GM21515 (cell line): ENCODE measurements at regions not wholly inside any gene's neighbourhood (a gene's known extent, or its start where the extent isn't known, plus 50 kb on each side); places are given as distances from the start of the nearest gene placed in this dataset.
A peak's percentile ranks its signal among the peaks of the same experiment; 100 is the strongest.

Experiments used
- ATAC-seq: cut with Tn5 transposase; IDR thresholded peaks from one replicate; pipeline ENCODE4 v1.9.1; 2021; ENCODE audit not compliant: unreplicated experiment

DNA sequence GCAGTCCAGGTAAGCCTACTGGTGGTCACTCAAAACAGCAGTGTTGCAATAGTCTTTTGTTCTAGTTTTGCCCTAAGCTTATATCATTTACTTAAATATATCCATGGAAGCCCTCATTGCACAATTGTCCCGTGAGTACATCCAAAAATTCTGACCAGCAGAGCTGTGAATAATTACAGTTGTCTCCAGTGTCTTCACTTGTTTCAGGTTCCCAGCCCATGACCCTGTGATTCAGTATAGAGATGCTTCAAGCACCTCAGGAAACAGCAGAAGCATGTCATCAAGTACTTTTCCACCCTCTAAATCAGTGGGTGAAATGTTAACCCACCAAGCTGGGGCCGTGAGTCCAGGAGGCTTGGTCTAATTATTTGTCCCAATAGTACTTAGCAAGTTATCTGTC lies 214.9 kb upstream of the RPS6KA3 start:
- ATAC-seq = no peak

DNA sequence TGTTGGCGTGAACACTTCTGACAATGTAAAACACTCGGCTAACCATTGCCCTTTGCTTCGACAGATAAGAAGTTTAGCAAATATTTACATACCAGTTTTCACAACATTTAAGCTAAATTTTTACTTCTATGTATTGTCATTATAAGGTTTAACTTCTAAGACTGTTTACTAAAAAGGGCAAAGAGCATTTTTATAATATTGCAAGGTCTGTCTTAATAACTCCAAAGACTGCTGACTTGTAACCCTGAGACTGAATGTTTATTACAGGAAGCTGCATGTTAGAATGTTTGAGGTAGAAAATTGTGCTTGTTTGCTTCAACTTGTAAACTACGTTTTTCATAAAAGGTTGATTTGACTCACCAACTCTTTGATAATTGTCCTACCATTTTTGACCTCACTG lies 213.2 kb upstream of the RPS6KA3 start:
- no peak for ATAC-seq

DNA sequence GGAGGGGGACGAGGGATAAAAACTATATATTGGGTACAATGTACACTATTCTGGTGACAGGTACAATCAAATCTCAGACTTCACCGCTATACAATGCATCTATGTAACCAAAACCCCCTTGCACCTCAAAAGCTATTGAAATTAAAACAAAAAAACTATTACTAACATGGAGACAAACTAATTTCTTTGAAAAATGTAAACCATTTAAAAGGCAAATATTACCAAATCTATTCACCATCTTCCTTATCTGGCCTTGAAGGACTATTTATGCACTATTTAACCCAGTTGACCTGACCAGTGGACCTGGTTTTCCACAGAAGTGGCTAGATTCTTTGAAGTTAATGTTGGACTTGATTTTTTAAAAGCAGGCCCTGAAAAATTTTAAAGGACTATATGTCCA lies 212.3 kb upstream of the RPS6KA3 start:
- ATAC-seq = no peak

DNA sequence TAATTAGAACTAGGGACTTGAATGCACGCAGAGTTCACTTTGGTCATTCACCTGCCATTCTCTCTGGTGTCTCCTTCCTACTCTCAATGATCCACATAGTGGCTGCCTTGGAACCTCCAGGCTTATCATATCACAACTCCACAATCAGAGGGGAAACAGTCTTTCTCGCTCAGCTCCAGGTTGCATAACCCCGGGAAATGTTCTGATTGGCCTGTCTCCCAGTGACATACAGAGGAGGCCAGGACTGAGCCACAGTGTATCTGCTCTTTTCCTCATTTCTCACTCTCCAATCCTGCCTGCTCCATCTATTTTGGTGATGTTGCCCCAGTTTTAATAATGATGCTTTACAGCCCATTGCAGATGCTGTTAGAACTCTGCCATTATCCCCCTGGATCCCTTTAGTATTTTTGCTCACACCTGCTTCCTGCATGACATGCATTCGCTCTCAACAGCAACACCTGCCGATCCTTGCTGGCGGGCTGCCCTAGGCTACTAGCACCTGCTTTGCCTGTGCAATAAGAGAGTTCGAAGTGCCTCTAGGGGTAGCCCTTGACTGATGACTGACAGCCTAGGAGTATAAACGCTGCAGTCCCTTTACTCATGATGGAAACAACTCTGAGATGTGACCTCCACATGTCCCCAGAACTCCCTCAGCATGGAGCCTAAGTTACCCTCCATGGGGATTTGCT lies 211.3 kb upstream of the RPS6KA3 start:
- no peak for ATAC-seq

DNA sequence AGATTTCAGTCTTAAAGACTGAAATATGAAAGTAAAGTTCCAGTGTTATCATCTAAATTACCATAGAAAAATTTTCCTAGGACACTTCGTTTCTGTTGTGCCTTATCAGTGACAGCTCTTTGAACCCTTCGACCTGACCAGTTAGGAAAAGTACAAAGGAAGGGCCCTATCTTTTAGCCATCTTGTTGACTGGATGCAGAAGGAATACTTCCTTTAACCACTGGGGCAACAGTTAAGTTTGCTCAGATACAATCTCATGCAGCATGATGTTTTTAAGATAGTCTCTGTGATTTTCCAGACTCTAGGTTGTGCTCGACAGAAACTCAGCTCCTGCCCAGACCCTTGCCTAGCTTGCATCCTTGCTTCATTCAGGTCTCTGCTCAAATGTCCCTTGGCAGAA lies 210.5 kb upstream of the RPS6KA3 start:
- no peak for ATAC-seq

DNA sequence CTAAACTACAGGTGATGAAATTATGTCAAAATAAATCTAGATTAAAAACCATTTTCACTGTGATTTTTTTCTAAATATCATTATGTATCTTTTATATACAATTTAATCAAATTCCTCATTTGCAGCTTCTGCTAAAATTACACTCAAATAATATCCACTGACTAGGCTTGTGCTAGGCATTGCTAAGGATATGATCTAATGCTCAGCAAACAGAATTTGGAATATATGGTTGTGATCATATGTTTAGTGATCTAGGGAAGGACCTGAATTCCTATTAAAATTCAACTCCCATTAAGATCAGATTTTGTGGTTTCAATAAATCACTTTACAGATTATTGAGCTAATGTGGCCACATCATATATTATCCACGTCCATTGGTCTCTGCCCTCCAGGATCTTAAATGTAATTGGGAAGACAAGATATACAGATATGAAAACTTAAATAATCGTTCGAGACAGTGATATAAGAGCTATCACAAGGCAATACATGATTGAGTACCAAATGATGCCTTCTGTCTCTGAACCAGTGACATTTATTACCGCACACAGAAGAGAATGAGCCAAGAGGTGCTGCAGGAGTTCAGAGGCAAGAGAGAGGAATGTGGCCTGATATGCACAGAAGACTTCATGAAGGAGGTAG lies 206.0 kb upstream of the RPS6KA3 start:
- no peak for ATAC-seq

DNA sequence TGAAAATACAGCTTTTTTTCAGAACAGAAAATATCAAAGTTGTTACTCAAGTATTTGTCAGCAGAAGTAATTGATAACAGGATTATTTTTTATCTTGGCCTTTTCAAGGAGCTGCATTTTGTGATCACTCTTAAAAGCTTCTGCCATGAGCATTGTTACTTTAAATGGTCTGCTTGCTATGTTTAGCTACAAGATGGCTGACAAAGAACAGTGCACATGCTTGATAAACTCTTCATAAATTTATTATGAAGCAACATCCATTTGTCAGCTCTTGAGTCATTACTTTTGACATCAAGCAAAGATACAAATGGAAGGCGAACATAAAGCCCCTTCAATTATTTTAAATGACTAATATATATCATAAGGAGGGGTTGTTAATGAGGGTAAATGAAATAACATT lies 205.4 kb upstream of the RPS6KA3 start:
- ATAC-seq = no peak

DNA sequence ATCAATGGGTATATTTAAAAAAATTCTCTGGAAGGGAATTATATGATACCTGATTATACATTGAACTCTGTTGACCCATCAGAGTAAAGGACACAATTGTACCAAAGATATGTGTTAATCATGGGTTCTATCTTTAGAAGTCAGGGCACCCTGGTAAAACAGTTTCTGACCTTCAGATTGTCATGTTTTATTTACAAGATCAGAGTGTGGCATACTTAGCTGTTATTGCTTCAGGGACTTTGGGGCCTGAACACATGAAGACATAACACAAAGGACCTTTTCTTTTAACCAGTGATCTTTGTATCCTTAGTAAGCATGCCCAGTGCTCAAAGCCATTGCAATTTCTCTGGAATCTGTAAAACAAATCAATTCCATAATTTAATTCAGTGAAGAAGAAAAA lies 204.8 kb upstream of the RPS6KA3 start:
- no peak for ATAC-seq

DNA sequence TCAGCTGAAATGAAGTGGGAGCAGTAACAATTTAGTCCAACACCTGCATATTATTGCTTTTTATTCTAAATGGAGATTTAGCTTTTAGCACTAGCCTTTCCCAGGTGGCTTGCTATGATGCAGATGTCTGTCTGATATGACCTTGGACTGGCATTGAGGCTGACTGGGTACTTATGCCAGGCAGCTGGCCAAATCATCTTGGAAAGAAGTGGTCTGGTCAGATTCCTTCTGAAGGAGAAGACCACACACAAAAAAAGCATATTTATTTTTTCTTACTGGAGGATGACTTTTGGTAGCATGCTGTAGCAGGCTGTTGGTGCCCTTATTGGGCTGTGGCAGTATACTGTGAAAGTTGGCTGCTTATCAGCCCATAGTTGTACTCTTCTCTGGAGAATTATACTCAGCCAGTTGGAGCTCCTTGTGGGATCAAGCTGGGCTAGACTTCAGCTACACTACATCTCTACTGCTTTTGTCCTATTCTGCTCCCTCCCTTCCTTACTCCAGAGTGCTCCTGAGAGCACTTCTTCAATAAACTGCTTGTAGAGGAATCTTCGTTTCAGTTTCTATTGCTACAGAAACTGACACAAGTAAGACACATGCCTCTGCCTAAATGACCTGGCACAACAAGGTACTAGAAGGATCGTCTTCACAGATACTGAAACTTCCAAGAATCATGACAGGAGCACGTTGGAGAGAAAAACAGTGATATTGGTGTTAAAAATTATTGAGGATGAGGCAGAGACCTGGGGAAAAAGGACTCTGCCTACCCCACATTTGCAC lies 196.8 kb upstream of the RPS6KA3 start:
- ATAC-seq = no peak

DNA sequence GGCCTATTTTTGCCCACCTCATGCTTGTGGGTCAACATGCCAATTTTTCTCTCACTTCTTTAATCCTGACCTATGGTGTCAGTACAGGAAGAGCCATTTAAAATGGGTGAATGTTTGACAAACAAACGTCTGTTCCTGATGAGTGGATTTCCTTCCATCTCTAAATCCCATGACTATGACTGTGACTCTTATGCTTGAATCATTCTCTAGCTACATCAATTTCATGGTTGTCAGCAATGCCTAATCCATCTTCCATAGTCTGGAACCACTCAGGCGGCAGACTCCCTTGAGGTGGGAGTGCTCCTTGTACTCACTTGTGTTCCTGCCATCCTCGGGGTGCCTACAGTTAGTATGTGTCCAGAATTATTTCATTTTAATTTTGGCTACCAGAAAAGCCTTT lies 194.9 kb upstream of the RPS6KA3 start:
- ATAC-seq = no peak

DNA sequence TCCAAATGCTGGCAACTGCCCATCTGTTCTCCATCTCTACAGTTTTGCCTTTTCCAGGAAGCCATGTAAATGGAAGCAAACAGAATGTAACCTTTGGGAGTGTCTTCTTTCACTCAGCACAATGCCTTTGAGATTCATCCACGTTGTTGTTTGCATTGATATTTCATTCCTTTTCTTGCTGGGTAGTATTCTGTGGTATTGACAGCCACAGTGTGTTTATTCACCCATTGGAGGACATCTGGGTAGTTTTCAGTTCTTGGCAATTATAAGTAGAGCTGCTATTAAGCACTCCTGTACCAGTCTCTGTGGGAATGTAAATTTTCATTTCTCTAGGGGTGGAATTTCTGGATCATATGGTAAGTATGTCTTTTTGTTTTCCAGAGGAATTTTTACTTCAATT lies 194.3 kb upstream of the RPS6KA3 start:
- ATAC-seq = no peak

DNA sequence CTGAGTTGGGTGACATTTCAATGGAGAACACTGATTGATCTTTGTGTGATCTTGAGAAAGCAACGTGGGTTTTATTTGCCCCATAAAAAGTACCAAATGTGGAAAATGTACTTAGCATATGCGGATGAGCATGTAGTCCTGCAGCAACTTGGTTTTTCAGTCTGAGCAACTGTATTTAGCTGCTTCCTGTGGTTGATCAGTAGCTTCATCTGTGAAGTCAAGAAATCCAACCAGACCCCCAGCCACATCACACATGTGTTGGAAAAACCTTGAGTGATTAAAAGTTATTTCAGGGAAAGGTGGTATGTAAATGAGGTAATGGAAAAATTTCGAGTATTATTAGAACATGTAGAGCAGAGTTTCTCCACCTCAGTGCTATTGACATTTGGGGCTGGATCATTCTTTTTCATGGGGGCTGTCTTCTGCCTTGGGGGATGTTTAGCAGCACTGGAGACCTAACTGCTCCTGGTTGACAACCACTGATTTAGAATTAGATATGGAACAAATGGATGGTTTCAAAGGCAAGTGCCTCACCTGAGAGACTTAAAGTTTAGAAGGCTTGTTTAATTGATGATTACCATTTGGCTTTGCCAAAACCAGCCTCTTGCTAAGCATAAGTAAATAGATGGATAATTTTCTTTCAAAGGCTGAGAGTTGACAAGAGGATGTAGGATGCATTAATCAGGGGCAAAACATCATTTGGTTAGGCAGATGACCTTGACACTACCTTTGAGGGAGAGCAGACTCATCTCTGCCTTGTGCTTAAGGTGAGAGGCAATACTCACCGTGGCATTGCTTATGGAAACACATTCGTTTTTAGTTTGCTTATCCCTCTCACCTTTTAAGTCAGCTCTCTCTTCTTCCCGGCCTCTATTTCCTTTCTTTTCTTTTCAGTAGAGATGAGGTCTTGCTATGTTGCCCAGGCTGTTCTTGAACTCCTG lies 193.0 kb upstream of the RPS6KA3 start:
- ATAC-seq = no peak

DNA sequence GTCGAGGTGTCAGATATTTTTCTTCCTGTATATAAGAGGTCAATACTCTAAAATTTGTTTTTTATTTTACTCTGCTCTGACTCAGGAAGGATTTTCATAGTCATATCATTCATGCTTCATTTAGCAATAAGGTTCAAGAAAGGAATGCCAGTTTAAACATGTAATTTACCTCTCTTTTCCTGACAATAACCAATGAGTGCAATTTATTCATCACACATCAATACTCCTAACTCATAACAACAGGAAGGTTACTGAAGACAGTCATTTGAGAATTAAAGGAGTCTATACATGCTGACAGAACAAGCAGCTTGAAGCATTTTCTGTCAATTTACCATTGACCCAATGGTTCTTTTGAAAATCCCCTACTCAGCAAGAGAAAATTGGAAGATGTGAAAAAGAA lies 190.3 kb upstream of the RPS6KA3 start:
- no peak for ATAC-seq

DNA sequence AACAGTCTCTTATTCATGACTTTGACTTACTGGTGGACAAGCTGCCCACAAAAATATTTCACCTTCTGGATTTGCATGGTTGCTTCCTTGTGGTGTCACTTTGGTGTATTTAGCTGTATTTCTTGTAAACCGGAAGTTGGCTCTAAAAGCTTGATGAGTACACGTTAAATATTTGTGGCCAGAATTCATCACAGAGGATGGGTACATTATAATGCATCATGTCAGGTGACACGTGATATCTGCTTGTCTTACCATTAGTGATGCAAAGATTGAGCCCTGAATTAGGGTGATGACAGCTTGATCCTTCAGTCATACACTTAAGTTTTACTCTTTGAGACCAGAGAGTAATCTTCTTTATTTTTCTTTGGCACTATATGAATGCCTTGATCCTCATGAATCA lies 188.3 kb upstream of the RPS6KA3 start:
- no peak for ATAC-seq

DNA sequence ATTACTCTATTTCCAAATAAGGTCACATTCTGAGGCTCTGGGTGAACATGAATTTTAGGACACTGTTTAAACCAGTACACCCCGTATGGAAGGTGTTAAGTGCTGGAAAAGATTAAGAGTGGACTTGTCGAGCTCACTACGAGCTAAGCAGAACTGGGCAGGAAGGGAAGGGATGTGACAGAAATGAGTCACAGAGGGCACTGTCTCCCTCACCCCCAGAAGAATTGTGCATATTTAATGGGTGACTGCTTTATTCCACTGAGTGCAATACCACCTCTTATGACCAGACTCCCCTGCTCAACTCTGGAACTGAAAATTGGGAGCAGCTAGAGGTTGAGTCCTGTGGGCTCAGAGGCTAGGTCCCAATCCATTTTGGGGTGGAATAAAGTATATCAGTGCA lies 187.4 kb upstream of the RPS6KA3 start:
- no peak for ATAC-seq

DNA sequence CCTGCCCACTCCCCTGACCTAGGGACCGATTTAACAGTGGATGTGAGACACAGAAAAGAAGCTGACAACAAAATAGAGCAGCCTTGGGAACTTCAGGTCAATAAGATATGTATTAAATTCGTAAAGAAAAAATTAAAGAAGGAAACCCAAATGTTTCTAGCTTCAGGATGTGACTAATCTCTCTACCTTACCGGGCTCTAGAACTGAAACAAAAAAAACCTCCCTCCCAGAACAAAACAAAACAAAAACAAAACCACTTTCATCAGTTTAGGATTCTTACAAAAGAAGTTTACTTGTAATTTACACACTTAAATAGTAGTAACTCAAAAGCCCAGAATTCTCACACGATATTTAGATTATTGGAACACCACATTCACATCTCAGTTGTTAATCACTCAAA lies 185.8 kb upstream of the RPS6KA3 start:
- ATAC-seq = peak; percentile 76

DNA sequence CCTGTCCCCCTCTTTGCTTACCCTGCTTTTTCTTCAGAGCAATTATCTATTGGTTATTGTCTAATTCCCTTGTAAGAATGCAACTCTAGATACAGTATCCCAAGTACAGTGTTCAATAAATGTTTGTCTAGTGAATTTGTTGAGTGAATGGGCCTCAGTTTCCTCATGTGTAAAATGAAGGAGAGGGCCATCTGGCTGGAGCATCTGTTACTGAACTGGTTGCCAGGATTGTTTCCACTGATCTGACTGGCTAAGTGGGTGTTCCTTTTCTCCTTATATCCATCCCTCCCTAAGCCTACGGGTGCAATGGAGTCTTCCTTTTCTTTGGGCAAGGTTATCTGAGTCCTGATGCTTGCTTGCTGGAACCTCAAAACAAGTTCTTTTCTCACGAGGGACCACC lies 185.2 kb upstream of the RPS6KA3 start:
- ATAC-seq = no peak

DNA sequence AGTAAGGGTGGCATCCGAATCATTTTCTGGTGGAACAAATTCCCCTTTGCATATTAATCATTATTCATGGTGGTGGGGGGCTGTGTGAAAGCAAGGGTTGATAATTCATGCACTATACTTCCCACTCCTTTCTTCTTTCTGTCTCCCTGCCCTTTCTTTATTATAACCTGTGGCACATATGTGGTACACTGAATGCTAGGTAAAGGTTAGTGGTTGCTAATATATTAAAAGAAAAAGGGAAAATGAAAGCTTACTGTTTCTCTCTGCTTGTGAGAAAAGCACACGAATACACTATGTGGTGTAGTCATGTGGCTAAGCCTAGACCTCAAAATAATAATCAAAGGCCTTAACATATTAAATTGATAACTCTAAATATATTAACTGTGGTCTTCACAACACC lies 178.4 kb upstream of the RPS6KA3 start:
- peak; percentile 77 for ATAC-seq

DNA sequence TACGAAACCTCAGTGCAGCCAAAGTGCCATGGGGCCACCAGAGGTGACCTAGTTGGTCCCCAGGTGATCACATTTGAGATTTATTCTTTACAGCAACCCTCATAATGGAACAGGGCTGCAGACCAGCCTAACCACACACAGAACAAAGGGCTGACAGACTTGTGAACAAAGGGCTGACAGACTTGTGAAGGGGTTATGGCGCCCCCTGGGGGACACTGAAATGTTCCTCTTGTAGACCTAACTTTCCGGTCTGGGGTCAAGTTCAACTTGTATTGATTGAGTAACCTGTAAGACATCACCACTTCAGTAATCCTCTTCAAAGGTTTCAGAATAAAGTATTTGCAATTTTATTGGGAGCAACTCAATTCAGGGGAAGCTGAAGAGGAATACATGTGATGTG lies 175.9 kb upstream of the RPS6KA3 start:
- peak; percentile 59 for ATAC-seq

DNA sequence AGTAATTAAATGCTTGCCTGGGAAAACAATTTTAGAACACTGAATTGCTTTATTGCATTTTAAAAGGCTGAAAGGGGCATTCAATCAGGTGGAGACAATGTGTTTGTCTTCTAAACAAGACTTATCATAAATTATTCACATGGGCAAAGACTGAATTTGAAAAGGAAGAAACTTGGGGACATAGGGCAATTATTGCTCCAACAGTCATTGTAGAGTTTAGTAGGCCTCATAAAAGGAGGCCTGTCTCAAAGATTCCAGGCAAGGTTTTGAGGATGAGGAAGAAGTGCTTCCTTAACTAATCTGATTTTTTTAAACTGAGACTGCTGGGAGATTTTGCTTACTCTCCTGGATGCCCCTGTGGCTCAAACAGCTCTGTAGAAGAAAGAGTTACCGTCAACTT lies 174.4 kb upstream of the RPS6KA3 start:
- no peak for ATAC-seq

DNA sequence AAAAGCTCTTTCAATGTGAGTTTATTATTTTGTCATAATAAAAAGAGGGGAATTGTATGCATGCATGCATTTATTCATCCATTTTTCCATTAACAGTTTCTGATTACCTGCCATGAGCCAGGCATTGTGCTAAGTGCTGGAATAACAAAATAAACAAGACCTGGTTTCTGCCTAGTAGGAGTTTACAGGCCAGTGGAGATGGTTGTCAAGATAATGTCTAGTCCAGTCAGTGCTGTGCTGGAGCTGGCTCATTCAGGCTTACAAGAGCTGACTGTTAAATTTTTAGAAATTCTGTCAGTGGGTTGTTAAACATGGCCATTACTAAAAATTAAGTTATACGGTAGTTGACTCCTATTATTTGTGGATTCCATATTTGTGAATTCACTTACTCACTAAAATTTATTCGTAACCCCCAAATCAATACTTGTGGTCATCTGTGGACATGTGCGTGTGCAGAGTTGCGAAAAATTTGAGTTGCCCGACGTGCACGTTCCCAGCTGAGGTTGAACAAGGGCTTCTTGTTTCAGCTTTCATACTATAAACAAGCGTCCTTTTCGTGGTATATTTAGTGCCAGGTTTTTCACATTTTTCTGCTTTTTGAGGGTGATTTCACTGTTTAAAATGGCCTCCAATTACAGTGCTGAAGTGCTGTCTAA lies 172.3 kb upstream of the RPS6KA3 start:
- no peak for ATAC-seq
